H9 (cell line): ENCODE measurements at regions not wholly inside any gene's neighbourhood (a gene's known extent, or its start where the extent isn't known, plus 50 kb on each side); places are given as distances from the start of the nearest gene placed in this dataset.

Experiments
- DNase-seq: peaks from one replicate; pipeline ENCODE4 v3.0.0-alpha.2; 2017
- H2AFZ ChIP-seq: one replicate; pipeline ENCODE4 v1.6.1; 2013; ENCODE audit warnings: mild to moderate bottlenecking, low read length, control low read depth, moderate library complexity
- H2AK5ac ChIP-seq: 2 replicates; pipeline ENCODE4 v1.6.1; 2013; ENCODE audit warnings: low read length, control low read depth, mixed read lengths; ENCODE audit not compliant: insufficient read length
- H2BK120ac ChIP-seq: one replicate; pipeline ENCODE4 v1.6.1; 2013; ENCODE audit warnings: low read depth, mild to moderate bottlenecking, low read length, control low read depth, inconsistent platforms; ENCODE audit not compliant: poor library complexity, severe bottlenecking
- H2BK12ac ChIP-seq: 2 replicates; pipeline ENCODE4 v1.6.1; 2013; ENCODE audit warnings: low read length, control low read depth, mixed read lengths, low read depth; ENCODE audit not compliant: insufficient read length
- H2BK15ac ChIP-seq: 2 replicates; pipeline ENCODE4 v1.6.1; 2013; ENCODE audit warnings: low read depth, low read length, control low read depth
- H2BK20ac ChIP-seq: one replicate; pipeline ENCODE4 v1.6.1; 2013; ENCODE audit warnings: low read depth, mild to moderate bottlenecking, low read length, control low read depth, inconsistent platforms; ENCODE audit not compliant: poor library complexity, severe bottlenecking
- H2BK5ac ChIP-seq: 2 replicates; pipeline ENCODE4 v1.6.1; 2013; ENCODE audit warnings: low read length, control low read depth, mixed read lengths; ENCODE audit not compliant: insufficient read length
- H3K14ac ChIP-seq: 2 replicates; pipeline ENCODE4 v1.6.1; 2013; ENCODE audit warnings: low read length, control low read depth; ENCODE audit not compliant: insufficient read depth
- H3K18ac ChIP-seq: 2 replicates; pipeline ENCODE4 v1.6.1; 2013; ENCODE audit warnings: low read depth, mild to moderate bottlenecking, mixed read lengths, low read length, control low read depth; ENCODE audit not compliant: insufficient read length
- H3K23ac ChIP-seq: 2 replicates; pipeline ENCODE4 v1.6.1; 2013; ENCODE audit warnings: low read length, control low read depth, mixed read lengths, low read depth; ENCODE audit not compliant: insufficient read length
- H3K23me2 ChIP-seq: 2 replicates; pipeline ENCODE4 v1.6.1; 2013; ENCODE audit warnings: low read depth, mild to moderate bottlenecking, mixed read lengths, low read length, control low read depth; ENCODE audit not compliant: insufficient read length, poor library complexity, severe bottlenecking
- H3K27ac ChIP-seq: 2 replicates; pipeline ENCODE4 v1.5.1; 2013; ENCODE audit warnings: low read length, control low read depth, mixed read lengths, low read depth; ENCODE audit not compliant: insufficient read length
- H3K27me3 ChIP-seq: 2 replicates; pipeline ENCODE4 v1.6.1; 2013; ENCODE audit warnings: low read length, control low read depth, inconsistent platforms; ENCODE audit not compliant: insufficient read depth
- H3K4ac ChIP-seq: 2 replicates; pipeline ENCODE4 v1.6.1; 2013; ENCODE audit warnings: low read depth, mild to moderate bottlenecking, control low read depth, inconsistent platforms, low read length, moderate library complexity
- H3K4me1 ChIP-seq: 2 replicates; pipeline ENCODE4 v1.6.1; 2013; ENCODE audit warnings: low read length, control low read depth, inconsistent platforms; ENCODE audit not compliant: insufficient read depth
- H3K4me2 ChIP-seq: 2 replicates; pipeline ENCODE4 v1.6.1; 2013; ENCODE audit warnings: low read length, control low read depth, mixed read lengths; ENCODE audit not compliant: insufficient read length, insufficient read depth
- H3K56ac ChIP-seq: 2 replicates; pipeline ENCODE4 v1.6.1; 2013; ENCODE audit warnings: low read depth, mild to moderate bottlenecking, mixed read lengths, low read length, control low read depth; ENCODE audit not compliant: insufficient read length
- H3K79me1 ChIP-seq: 2 replicates; pipeline ENCODE4 v1.6.1; 2013; ENCODE audit warnings: low read depth, mild to moderate bottlenecking, moderate library complexity, low read length, control low read depth, inconsistent platforms; ENCODE audit not compliant: insufficient read depth, poor library complexity, severe bottlenecking
- H3K79me2 ChIP-seq: 2 replicates; pipeline ENCODE4 v1.6.1; 2013; ENCODE audit warnings: low read length, control low read depth, inconsistent platforms; ENCODE audit not compliant: insufficient read depth
- H3K9ac ChIP-seq: 2 replicates; pipeline ENCODE4 v1.6.1; 2013; ENCODE audit warnings: low read length, control low read depth, mixed read lengths; ENCODE audit not compliant: insufficient read length; ENCODE audit errors: extremely low read depth
- H3K9me3 ChIP-seq: one replicate; pipeline ENCODE4 v1.6.1; 2013; ENCODE audit warnings: low read depth, low read length, inconsistent platforms; ENCODE audit not compliant: control insufficient read depth
- H3T11ph ChIP-seq: one replicate; pipeline ENCODE4 v1.6.1; 2013; ENCODE audit warnings: mild to moderate bottlenecking, low read length, control low read depth, inconsistent platforms
- H4K20me1 ChIP-seq: one replicate; pipeline ENCODE4 v1.6.1; 2013; ENCODE audit not compliant: control insufficient read depth, insufficient read length, insufficient read depth
- H4K5ac ChIP-seq: 2 replicates; pipeline ENCODE4 v1.6.1; 2013; ENCODE audit warnings: low read depth, mild to moderate bottlenecking, mixed read lengths, low read length, control low read depth; ENCODE audit not compliant: insufficient read length
- H4K8ac ChIP-seq: replicated peaks from 2 replicates; pipeline ENCODE4 v1.6.1; 2013; ENCODE audit warnings: low read length, control low read depth, mixed read lengths, low read depth; ENCODE audit not compliant: insufficient read length
- H4K91ac ChIP-seq: 2 replicates; pipeline ENCODE4 v1.6.1; 2013; ENCODE audit warnings: low read depth, mild to moderate bottlenecking, moderate library complexity, mixed read lengths, low read length, control low read depth; ENCODE audit not compliant: insufficient read length
- H3K27ac Mint-ChIP-seq, 3 experiments: 2 replicates in 2 of 3; 3 replicates in 1 of 3; pipeline ENCODE4 v1.8.0; 2020 to 2021; ENCODE audit warnings: mixed read lengths in 3 of 3, mild to moderate bottlenecking in 1 of 3, moderate library complexity in 1 of 3
- H3K27me3 Mint-ChIP-seq: 2 replicates; pipeline ENCODE4 v1.8.0; 2021; ENCODE audit warnings: low read depth, mild to moderate bottlenecking, moderate library complexity, mixed read lengths
- H3K36me3 Mint-ChIP-seq, 3 experiments: 2 replicates in 2 of 3; 3 replicates in 1 of 3; pipeline ENCODE4 v1.8.0; 2020 to 2021; ENCODE audit warnings: low read depth in 3 of 3, mixed read lengths in 3 of 3; ENCODE audit not compliant: insufficient read depth in 1 of 3
- H3K4me1 Mint-ChIP-seq, 2 experiments: 2 replicates each; pipeline ENCODE4 v1.8.0; 2020; ENCODE audit warnings: mixed read lengths in 2 of 2
- H3K4me3 Mint-ChIP-seq, 2 experiments: 2 replicates in 1 of 2; 3 replicates in 1 of 2; pipeline ENCODE4 v1.8.0; 2020 to 2021; ENCODE audit warnings: mild to moderate bottlenecking in 2 of 2, mixed read lengths in 2 of 2, moderate library complexity in 1 of 2
- H3K9me3 Mint-ChIP-seq, 2 experiments: 2 replicates in 1 of 2; 3 replicates in 1 of 2; pipeline ENCODE4 v1.8.0; 2020; ENCODE audit warnings: mild to moderate bottlenecking in 2 of 2, mixed read lengths in 2 of 2, moderate library complexity in 1 of 2
- CTCF ChIP-seq: fragments of 200-600 bp; sonication (generic); conservative IDR thresholded peaks from 3 replicates; pipeline ENCODE4 v1.8.0; 2021; ENCODE audit warnings: antibody characterized with exemption, mild to moderate bottlenecking
- WGBS: extraction: QIAGEN DNeasy Blood & Tissue Kit; methylation state at CpG from one replicate; pipeline ENCODE4 v1.1.7; 2013; ENCODE audit warnings: missing lambda C conversion rate, low lambda C conversion rate, mixed read lengths; ENCODE audit not compliant: insufficient read length; ENCODE audit errors: extremely low coverage; 5-methylcytosine and 5-hydroxymethylcytosine counted together

- Mint-ChIP-seq H3K27me3 (no peaks in the 10 kb centered on the region), H3K4me3 (no peak overlapping the region), H3K27ac (no peak overlapping the region), H3K36me3 (no peaks in the 10 kb centered on the region), H3K4me1 (peaks cover 9 to 11% of the 10 kb centered on the region in 2 experiments), H3K9me3 (no peaks in the 10 kb centered on the region)
- Histone ChIP-seq H2BK20ac (no peak overlapping the region), H3K9ac (no peak overlapping the region), H4K5ac (no peak overlapping the region), H3K18ac (no peak overlapping the region), H3K14ac (no peak overlapping the region), H3K4me1 (no peaks in the 10 kb centered on the region), H4K20me1 (no peaks in the 10 kb centered on the region), H3K4ac (no peak overlapping the region), H3K56ac (no peak overlapping the region), H3K9me3 (no peaks in the 10 kb centered on the region), H3K27ac (no peak overlapping the region), H2BK5ac (no peak overlapping the region), H3K27me3 (no peaks in the 10 kb centered on the region), H3T11ph (no peak overlapping the region), H2AK5ac (no peak overlapping the region), H3K79me1 (no peaks in the 10 kb centered on the region), H4K8ac (no peak overlapping the region), H2AFZ (no peak overlapping the region), H4K91ac (no peak overlapping the region), H3K23me2 (no peaks in the 10 kb centered on the region), H2BK120ac (no peak overlapping the region), H2BK15ac (no peak overlapping the region), H3K79me2 (no peaks in the 10 kb centered on the region), H3K23ac (no peak overlapping the region), H2BK12ac (no peak overlapping the region), H3K4me2 (no peak overlapping the region)
- no CpG with 5 or more reads among the region's 5 CpGs for WGBS
- TF ChIP-seq CTCF: no peak
- DNase-seq: no peak
These were observed 1603.1 kb downstream of the C4orf33 start for GRCh38 chr4:130699004-130699403.
